SJCRH30 (cell line): ENCODE measurements at regions not wholly inside any gene's neighbourhood (a gene's known extent, or its start where the extent isn't known, plus 50 kb on each side); places are given as distances from the start of the nearest gene placed in this dataset.

Experiments used
- DNase-seq, 2 experiments: peaks; one replicate each; pipeline ENCODE4 v3.0.0-alpha.2; 2015 to 2020
- H3K27ac ChIP-seq: fragments of 250-450 bp; sonication (Bioruptor Pico); 2 replicates; pipeline ENCODE4 v1.5.1; 2020; ENCODE audit warnings: mild to moderate bottlenecking, moderate library complexity
- H3K27me3 ChIP-seq: fragments of 250-450 bp; sonication (Bioruptor Pico); 2 replicates; pipeline ENCODE4 v1.5.1; 2020; ENCODE audit warnings: mild to moderate bottlenecking, moderate library complexity
- H3K36me3 ChIP-seq: fragments of 250-450 bp; sonication (Bioruptor Pico); 2 replicates; pipeline ENCODE4 v1.5.1; 2020; ENCODE audit warnings: mild to moderate bottlenecking, moderate library complexity
- H3K4me1 ChIP-seq: fragments of 250-450 bp; sonication (Bioruptor Pico); 2 replicates; pipeline ENCODE4 v1.5.1; 2020; ENCODE audit warnings: mild to moderate bottlenecking, moderate library complexity
- H3K4me3 ChIP-seq: fragments of 250-450 bp; sonication (Bioruptor Pico); 2 replicates; pipeline ENCODE4 v1.5.1; 2020; ENCODE audit warnings: mild to moderate bottlenecking, moderate library complexity
- H3K9me3 ChIP-seq: fragments of 250-450 bp; sonication (Bioruptor Pico); replicated peaks from 2 replicates; pipeline ENCODE4 v1.5.1; 2020; ENCODE audit warnings: mild to moderate bottlenecking, moderate library complexity

DNA sequence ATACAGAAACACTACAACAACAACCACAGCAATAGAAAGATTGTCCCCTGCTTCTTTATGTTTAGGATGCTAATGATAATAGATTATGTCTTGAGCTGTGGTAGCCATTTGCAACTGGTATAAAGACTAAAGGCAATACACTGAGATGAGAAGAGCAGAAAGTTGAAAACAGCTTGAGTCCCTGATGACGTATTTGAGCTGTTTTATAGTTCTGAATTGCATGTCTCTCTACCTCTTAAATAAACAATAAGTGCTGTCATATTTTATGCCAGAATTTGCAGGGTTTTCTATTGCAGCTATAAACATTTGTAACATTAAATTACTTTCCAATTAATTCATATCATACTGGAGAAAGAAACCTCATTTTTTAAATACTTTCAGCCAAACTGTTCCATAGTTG lies 1242.0 kb downstream of the LRFN5 start:
- Histone ChIP-seq H3K4me1 (0 out of 2 replicates have a peak, but pooled peaks cover 3% of the 10 kb centered on the region), H3K27me3 (no peaks in the 10 kb centered on the region), H3K9me3 (no peaks in the 10 kb centered on the region), H3K36me3 (no peaks in the 10 kb centered on the region), H3K27ac (no peak overlapping the region), H3K4me3 (no peak overlapping the region)
- DNase-seq, result no peak

DNA sequence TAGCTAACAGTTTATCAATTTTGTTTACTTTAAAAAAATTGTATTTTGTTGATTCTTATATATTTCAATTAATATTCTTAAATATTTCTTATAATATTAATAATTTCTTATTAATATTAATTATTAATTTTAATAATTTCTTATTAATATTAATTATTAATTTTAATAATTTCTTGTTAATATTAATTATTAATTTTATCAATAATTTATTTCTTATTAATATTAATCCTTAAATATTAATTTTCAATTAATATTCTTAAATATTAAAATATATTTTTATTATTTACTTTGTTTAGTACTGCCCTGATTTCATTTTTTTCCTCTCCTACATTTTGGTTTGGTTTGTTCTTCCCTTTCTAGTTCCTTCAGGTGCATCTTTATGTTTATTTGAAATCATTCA lies 1208.1 kb downstream of the LRFN5 start:
- Histone ChIP-seq H3K4me1 (no peaks in the 10 kb centered on the region), H3K4me3 (no peak overlapping the region), H3K36me3 (no peaks in the 10 kb centered on the region), H3K27me3 (no peaks in the 10 kb centered on the region), H3K9me3 (no peaks in the 10 kb centered on the region), H3K27ac (no peak overlapping the region)
- DNase-seq, result no peak

DNA sequence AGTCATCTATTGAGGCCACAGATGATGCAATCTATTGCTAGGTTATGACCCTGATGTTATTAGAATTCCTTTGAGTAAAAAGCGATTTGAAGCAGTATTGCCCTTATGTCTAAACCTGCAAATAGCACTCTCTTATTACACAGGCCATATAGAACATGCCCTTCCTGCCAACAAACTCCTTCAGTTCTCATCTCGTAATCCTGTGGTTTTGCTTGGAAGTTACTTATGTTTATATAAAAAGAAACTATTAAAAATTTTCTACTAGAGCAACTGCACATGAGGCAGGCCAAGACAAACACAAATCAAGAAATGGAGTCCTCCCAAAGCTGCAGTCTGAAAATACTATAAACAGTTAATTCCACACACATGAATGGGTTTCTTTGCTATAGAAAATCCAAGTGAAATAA lies 1200.2 kb downstream of the LRFN5 start:
- peak; percentile 30 to 78 for DNase-seq
- Histone ChIP-seq H3K4me3 (no peak overlapping the region), H3K4me1 (peaks cover 37% of the 10 kb centered on the region), H3K27ac (peak overlapping the region; percentile 23), H3K27me3 (no peaks in the 10 kb centered on the region), H3K36me3 (no peaks in the 10 kb centered on the region), H3K9me3 (no peaks in the 10 kb centered on the region)

DNA sequence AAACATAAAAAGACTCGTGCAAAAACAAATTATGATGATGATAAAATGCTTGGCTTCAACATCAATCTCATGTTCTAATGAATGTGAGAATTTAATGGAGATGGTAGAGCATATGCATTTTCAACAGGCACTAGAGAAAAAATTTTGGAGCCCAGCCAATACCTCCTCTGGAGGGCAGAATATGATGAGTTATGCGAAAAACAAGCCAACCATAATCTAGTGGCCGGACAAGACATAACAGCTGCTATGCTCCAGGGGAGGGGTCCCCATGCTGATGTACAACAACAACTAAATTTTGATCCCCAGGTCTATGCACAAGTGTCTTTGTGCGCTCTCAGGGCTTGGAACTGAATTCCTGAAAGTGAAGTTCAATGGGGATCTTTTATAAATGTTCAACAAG lies 1197.5 kb downstream of the LRFN5 start:
- Histone ChIP-seq H3K27me3 (no peaks in the 10 kb centered on the region), H3K27ac (peak overlapping the region; percentile 91), H3K4me3 (peak overlapping the region; percentile 18; the same call in 1 of the 2 replicates), H3K9me3 (no peaks in the 10 kb centered on the region), H3K4me1 (peaks cover 37% of the 10 kb centered on the region), H3K36me3 (no peaks in the 10 kb centered on the region)
- DNase-seq, result peak; percentile 91 to 97

DNA sequence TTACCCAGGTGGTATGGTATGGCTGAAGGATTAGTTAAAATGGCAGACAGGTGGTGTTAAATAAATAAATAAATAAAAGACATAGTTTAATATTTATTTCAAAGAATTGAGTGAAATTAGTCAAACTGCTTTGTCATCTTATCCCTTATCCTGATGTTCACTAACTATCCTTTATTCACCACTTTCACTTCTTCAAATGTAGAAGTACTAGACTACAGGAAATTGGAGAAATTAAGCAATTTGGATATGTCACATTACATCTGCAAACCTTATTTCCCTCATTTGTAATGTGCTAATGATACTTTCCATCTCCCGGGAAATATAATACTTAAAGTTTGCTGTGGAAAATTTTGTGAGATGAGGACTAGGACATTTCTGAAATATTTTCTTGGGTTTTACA lies 1195.7 kb downstream of the LRFN5 start:
- Histone ChIP-seq H3K9me3 (no peaks in the 10 kb centered on the region), H3K36me3 (no peaks in the 10 kb centered on the region), H3K4me1 (peaks cover 31% of the 10 kb centered on the region), H3K27me3 (no peaks in the 10 kb centered on the region), H3K27ac (no peak overlapping the region), H3K4me3 (no peak overlapping the region)
- no peak for DNase-seq

DNA sequence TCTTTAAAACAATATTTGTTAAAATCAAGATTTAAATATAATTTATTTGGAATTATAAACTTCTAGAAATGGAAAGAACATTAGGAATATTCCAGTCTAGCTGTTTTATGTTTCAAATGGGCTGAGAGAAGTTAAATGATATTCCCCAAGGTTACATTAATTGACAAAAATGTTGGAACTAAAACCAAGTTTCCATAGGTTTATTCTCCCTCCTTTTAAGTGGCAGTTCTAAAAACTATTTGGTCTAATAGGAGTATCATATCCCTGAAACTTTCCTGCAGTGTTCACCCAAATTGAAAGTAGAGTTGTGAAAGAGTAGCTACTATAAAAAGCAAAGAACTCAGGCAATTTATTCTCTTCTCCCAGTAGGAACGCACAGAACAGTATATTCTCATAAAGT lies 1185.5 kb downstream of the LRFN5 start:
- Histone ChIP-seq H3K36me3 (no peaks in the 10 kb centered on the region), H3K4me3 (no peak overlapping the region), H3K27me3 (no peaks in the 10 kb centered on the region), H3K4me1 (no peaks in the 10 kb centered on the region), H3K27ac (no peak overlapping the region), H3K9me3 (0 out of 2 replicates have a peak, but pooled peaks cover 3% of the 10 kb centered on the region)
- no peak for DNase-seq

DNA sequence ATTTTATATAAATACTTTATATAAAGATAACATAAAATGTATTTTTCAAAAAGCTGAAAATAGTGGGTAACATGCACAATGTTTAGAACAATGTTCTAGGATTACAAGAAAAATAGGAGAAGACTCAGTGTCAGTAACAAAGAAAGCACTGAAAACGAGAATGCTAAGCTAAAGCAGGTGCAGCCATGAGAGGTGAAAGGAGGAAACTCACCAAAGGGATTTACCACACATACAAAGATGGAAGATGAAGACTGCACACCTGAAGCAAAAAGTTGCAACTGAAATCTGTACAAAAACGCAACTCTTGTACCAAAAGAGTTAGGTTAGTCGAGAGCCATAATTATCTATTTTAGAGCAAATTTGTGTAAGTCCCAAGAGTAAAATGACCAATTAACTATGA lies 1176.1 kb downstream of the LRFN5 start:
- no peak overlapping the region for H3K4me3 ChIP-seq
- no peaks in the 10 kb centered on the region for H3K36me3 ChIP-seq
- H3K27me3 ChIP-seq, result no peaks in the 10 kb centered on the region
- H3K27ac ChIP-seq, result no peak overlapping the region
- DNase-seq, result peak in 1 of 2 experiments; percentile 61
- H3K4me1 ChIP-seq, result peaks cover 6% of the 10 kb centered on the region
- H3K9me3 ChIP-seq, result peaks cover 8% of the 10 kb centered on the region; the same call in 1 of the 2 replicates

DNA sequence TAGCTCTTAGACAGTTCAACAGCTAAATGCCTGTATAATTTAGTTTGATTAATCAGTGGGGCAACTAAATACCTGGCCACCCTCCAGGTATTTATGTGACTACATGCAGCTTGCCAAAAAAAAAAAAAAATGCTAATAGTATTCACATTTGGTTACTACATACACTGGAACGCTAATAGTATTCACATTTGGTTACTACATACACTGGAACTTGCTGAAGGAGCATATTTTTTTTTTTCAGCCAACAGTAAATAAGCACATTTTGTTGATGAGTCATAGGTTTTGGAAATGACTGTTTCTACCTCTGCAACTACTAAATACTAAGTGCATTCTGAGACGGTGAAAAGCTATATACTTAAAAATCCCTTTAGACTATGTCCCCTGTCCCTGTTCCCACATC lies 1172.3 kb downstream of the LRFN5 start:
- no peaks in the 10 kb centered on the region for H3K27me3 ChIP-seq
- no peaks in the 10 kb centered on the region for H3K9me3 ChIP-seq
- H3K4me1 ChIP-seq, result peaks cover 6% of the 10 kb centered on the region
- no peaks in the 10 kb centered on the region for H3K36me3 ChIP-seq
- no peak overlapping the region for H3K4me3 ChIP-seq
- DNase-seq, result no peak
- no peak overlapping the region for H3K27ac ChIP-seq

DNA sequence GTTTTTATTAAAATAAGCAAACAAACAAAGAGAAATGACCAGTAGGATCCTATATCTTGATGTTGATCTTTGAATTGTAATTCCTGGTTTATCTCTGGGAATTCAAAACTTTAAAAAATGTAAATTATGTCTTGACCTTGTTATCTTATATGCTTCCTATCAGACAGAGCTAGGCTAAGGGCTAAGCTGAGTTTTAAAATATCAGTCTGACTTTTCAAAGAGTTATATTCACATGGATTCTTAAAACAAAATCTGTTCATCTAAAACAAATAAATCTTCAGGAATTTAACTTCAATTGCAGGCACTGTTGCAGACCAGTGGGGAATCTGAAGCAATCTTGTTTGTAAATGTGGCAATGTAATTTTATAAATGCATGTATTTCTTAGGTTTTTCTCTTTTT lies 1144.1 kb downstream of the LRFN5 start:
- Histone ChIP-seq H3K9me3 (no peaks in the 10 kb centered on the region), H3K4me1 (no peaks in the 10 kb centered on the region), H3K27ac (no peak overlapping the region), H3K36me3 (no peaks in the 10 kb centered on the region), H3K27me3 (no peaks in the 10 kb centered on the region), H3K4me3 (no peak overlapping the region)
- no peak for DNase-seq

DNA sequence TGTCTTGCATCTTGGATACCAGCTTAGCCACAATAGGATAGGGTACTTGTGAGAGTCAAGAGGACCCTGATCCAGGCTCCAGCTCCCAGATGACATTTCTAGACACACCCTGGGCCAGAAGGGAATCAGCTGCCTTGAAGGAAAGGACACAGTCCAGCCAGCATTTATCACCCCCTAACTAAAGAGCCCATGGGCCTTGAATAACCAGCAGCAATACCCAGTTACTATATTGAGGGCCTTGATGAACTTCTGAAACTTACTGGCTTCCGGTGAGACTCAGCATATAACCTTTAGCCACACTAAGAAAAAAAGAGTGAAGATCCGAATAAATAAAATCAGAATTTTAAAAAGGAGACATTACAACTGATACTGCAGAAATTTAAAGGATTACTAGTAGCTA lies 1135.4 kb downstream of the LRFN5 start:
- Histone ChIP-seq H3K36me3 (no peaks in the 10 kb centered on the region), H3K9me3 (no peaks in the 10 kb centered on the region), H3K27ac (no peak overlapping the region), H3K27me3 (no peaks in the 10 kb centered on the region), H3K4me3 (no peak overlapping the region), H3K4me1 (no peaks in the 10 kb centered on the region)
- DNase-seq, result no peak

DNA sequence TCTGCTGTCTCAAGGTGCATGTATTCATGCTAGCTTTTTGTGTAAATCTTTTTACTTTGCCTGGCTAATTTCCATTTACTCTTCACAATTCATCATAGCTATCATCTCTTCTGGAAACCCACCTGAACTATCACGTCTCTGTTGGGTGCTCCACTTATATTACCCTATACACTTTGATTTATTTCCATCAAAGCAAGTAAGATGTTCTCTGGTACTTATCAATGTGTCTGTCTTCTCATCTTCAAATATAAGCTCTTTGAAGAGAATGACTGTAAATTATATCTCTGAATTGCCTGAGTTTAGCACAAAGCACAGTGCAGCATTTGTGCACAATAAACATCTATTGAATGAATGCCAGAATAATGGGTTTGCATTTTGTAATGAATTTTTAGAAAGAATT lies 1129.7 kb downstream of the LRFN5 start:
- Histone ChIP-seq H3K27ac (no peak overlapping the region), H3K4me1 (no peaks in the 10 kb centered on the region), H3K9me3 (no peaks in the 10 kb centered on the region), H3K36me3 (no peaks in the 10 kb centered on the region), H3K4me3 (no peak overlapping the region), H3K27me3 (no peaks in the 10 kb centered on the region)
- DNase-seq, result no peak

DNA sequence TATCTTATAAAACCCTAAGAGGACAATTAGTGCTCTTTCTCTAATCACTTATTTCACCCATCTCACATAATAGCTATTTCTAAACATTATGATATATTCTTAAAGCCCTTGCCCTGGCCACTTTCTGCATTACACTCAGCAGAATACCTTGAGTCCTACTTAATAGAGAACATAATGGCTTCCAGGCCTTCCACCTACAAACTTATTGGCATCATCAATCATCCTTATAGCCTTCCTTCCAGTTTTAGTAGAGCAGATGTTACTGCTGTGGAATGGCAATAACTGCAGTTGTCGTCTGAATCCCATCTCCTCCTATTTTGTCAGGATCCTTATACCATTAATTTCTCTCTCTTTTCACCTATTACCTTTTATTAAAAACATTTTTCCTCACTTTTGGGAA lies 1127.4 kb downstream of the LRFN5 start:
- H3K27me3 ChIP-seq, result no peaks in the 10 kb centered on the region
- no peaks in the 10 kb centered on the region for H3K36me3 ChIP-seq
- H3K27ac ChIP-seq, result no peak overlapping the region
- DNase-seq, result no peak
- no peak overlapping the region for H3K4me3 ChIP-seq
- H3K9me3 ChIP-seq, result no peaks in the 10 kb centered on the region
- H3K4me1 ChIP-seq, result no peaks in the 10 kb centered on the region

DNA sequence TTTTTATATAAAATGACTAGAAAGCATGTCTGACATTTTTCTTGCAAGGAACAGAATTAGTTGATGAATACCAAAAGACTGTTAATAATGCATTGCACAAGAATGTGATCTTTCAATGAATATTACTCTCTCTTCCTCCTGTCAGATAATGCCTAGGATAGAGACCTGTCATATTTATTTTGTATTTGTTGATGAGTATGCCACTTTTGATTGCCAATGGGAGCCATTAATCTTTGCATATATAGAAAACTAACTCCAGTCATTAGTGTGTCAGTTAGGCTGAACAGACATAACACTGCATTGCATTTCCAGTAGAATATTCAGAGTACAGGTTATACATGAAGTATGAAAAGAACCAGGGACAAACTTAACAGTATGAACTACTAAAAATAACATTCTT lies 1125.3 kb downstream of the LRFN5 start:
- Histone ChIP-seq H3K4me1 (no peaks in the 10 kb centered on the region), H3K27ac (no peak overlapping the region), H3K9me3 (no peaks in the 10 kb centered on the region), H3K4me3 (no peak overlapping the region), H3K27me3 (no peaks in the 10 kb centered on the region), H3K36me3 (no peaks in the 10 kb centered on the region)
- DNase-seq, result no peak

DNA sequence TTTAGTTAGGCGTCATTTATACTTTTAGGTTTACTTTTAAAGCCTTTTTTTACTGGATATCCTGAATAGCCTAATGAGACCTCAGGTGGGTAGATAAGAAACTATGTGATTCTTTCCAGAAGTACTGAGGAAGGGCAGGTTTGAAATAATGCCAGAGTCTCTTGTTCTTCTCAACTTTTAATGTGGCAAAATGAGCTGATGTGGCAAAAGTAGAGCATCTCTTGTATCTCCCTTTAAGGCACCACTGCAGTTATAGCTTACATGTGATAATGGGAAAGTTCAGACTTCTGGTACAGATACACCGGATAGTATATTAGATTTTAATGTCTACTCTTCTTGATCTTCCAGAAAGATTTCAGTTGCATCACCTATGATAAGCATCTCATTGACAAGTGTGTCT lies 1124.8 kb downstream of the LRFN5 start:
- Histone ChIP-seq H3K4me3 (no peak overlapping the region), H3K9me3 (no peaks in the 10 kb centered on the region), H3K4me1 (no peaks in the 10 kb centered on the region), H3K36me3 (no peaks in the 10 kb centered on the region), H3K27me3 (no peaks in the 10 kb centered on the region), H3K27ac (no peak overlapping the region)
- no peak for DNase-seq

DNA sequence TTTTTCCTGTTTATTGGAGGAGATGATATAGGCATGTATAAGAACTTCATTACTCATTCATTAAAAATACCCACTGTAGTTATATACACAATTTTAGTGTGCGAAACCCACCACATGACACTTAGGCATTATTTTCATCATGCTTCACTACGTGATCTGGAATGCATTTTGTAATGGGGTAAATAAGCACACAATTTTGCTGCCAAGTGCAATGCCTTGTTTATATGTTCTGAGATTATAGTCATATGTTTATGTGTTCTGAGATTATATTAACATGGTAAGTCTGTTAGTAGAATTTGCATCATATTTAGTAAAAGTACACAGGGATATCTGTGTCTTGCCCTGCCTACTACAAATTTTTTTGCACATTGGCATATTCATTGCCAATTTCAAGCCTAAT lies 1123.0 kb downstream of the LRFN5 start:
- Histone ChIP-seq H3K27ac (no peak overlapping the region), H3K9me3 (no peaks in the 10 kb centered on the region), H3K4me3 (no peak overlapping the region), H3K36me3 (no peaks in the 10 kb centered on the region), H3K4me1 (no peaks in the 10 kb centered on the region), H3K27me3 (no peaks in the 10 kb centered on the region)
- DNase-seq, result no peak

DNA sequence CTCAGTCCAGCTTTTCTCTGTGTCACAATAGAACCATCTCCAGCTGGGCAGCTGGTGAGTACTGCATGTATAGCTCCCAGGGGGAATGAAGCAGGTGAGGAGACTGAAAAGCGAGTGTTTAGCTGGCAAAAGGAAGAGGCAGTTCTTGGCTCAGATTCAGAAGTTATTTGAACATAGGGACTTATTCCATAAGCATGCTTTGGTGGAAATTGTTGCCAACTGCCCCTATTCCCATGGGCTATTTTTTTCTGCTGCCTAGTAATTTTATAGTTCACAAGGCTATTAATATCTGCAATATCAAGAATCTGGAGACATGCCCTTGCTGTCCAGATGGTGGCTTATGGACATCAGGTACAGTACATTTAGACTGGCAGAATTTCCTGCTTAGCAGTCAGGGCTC lies 1112.7 kb downstream of the LRFN5 start:
- Histone ChIP-seq H3K4me1 (0 out of 2 replicates have a peak, but pooled peaks cover 2% of the 10 kb centered on the region), H3K27me3 (no peaks in the 10 kb centered on the region), H3K4me3 (no peak overlapping the region), H3K9me3 (no peaks in the 10 kb centered on the region; the same call in 1 of the 2 replicates), H3K36me3 (no peaks in the 10 kb centered on the region), H3K27ac (no peak overlapping the region)
- peak in 1 of 2 experiments; percentile 26 for DNase-seq
